ENCODE measurements at regions not wholly inside any gene's neighbourhood (a gene's known extent, or its start where the extent isn't known, plus 50 kb on each side); places are given as distances from the start of the nearest gene placed in this dataset.

DNA sequence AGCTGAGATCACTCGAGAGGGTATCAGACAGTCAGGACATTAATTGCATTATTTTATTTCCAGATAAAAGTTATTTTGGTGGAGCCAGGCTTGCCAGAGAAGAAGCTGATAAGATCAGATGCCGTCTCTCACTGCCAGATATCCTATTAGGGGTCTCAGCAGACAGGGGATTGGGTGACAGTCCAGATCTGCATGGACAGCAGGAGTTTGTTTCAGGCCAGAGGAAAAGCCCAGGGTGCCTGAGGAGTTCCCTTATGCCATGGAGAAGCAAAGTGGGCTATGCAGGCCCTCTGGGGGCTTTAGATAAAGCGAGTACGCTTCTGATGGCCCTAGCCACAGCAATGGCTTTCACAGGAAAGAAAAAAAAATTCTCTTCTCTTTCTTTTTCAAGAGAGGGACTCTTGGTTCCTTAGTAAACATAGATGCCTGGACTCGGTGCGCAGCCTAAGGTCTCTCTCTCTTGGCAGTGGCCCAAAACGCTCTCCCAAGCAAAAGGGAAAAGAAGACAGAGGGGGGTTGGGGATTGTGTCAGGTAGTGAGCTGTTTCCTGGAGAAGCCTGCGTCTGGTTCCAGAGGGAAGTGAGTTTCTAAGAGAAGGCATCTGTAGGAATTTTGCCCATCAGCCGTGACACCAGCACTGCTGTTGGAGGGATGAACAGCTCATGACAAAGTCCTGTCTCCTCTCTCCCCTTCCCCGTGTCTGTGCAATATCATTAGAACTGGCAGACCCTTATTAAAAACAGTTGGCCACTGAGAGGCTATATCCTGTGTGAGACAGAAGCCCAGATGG is 166.3 kb upstream of the FOXF1 start:
- H3K27me3 ChIP-seq (ENCODE audit: insufficient read depth, low read length): peaks cover 5% of the 10 kb centered on the region
- no peak overlapping the region for H3K27ac Mint-ChIP-seq (ENCODE audit: unreplicated experiment)
- FAIRE-seq: no peak
- H3K9me3 Mint-ChIP-seq (ENCODE audit: unreplicated experiment): peaks cover 5% of the 10 kb centered on the region
- peaks cover 68% of the 10 kb centered on the region for H3K27me3 Mint-ChIP-seq (ENCODE audit: low read depth, unreplicated experiment)
- no peak overlapping the region for H2AFZ ChIP-seq (ENCODE audit: low read depth, low read length)
- H3K4me2 ChIP-seq (ENCODE audit: low read length): peak overlapping the region; percentile 76
- peak overlapping the region; percentile 10 for H3K27ac ChIP-seq (ENCODE audit: low read depth, low read length)
- peak overlapping the region; percentile 62 for H3K9ac ChIP-seq (ENCODE audit: low read length)
- no peaks in the 10 kb centered on the region for H3K36me3 ChIP-seq (ENCODE audit: insufficient read depth, low read length)
- no peak overlapping the region for H3K4me3 Mint-ChIP-seq (ENCODE audit: unreplicated experiment)
- DNase-seq (ENCODE audit: low read depth): peak; percentile 11
- H3K4me1 Mint-ChIP-seq (ENCODE audit: low read depth, unreplicated experiment): peaks cover 4% of the 10 kb centered on the region
- H3K36me3 Mint-ChIP-seq (ENCODE audit: low read depth, unreplicated experiment): no peaks in the 10 kb centered on the region
- TF ChIP-seq, protein P1, sequence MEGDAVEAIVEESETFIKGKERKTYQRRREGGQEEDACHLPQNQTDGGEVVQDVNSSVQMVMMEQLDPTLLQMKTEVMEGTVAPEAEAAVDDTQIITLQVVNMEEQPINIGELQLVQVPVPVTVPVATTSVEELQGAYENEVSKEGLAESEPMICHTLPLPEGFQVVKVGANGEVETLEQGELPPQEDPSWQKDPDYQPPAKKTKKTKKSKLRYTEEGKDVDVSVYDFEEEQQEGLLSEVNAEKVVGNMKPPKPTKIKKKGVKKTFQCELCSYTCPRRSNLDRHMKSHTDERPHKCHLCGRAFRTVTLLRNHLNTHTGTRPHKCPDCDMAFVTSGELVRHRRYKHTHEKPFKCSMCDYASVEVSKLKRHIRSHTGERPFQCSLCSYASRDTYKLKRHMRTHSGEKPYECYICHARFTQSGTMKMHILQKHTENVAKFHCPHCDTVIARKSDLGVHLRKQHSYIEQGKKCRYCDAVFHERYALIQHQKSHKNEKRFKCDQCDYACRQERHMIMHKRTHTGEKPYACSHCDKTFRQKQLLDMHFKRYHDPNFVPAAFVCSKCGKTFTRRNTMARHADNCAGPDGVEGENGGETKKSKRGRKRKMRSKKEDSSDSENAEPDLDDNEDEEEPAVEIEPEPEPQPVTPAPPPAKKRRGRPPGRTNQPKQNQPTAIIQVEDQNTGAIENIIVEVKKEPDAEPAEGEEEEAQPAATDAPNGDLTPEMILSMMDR (IDR thresholded peaks at IDR 0.05; ENCODE audit: insufficient read depth, low read depth, low read length): no peak
- TF ChIP-seq EZH2 (IDR thresholded peaks at IDR 0.05; ENCODE audit: insufficient read depth, low read length): no peak
- H3K79me2 ChIP-seq (ENCODE audit: insufficient read depth, low read length): no peaks in the 10 kb centered on the region
- H3K9me3 ChIP-seq (ENCODE audit: insufficient read depth, low read depth, low read length): peaks cover 3% of the 10 kb centered on the region
- peak overlapping the region; percentile 8 for H3K4me3 ChIP-seq (ENCODE audit: insufficient read depth, low read depth, low read length)
- peaks cover 29% of the 10 kb centered on the region for H3K4me1 ChIP-seq (ENCODE audit: insufficient read depth, low read length)
- no peaks in the 10 kb centered on the region for H4K20me1 ChIP-seq (ENCODE audit: insufficient read depth, low read length)

DNA sequence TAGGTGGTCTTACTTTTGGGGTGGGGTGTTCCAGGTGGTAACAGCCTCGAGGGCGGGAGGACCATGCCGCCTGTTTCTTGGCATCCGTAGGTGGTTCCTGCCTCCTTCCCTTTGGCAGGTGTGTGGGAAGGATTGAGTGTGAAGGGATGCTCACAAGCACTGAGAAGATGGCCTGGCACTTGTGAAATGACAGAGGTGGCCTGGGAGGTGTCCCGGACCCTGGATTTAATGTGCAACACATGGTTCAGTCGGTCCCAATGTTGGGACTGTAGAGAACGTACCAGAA is 165.8 kb upstream of the FOXF1 start:
- FAIRE-seq: no peak
- H3K27me3 Mint-ChIP-seq (ENCODE audit: low read depth, unreplicated experiment): peaks cover 69% of the 10 kb centered on the region
- TF ChIP-seq, protein P1 (IDR thresholded peaks at IDR 0.05; ENCODE audit: insufficient read depth, low read depth, low read length): no peak
- no peak for TF ChIP-seq EZH2 (IDR thresholded peaks at IDR 0.05; ENCODE audit: insufficient read depth, low read length)

DNA sequence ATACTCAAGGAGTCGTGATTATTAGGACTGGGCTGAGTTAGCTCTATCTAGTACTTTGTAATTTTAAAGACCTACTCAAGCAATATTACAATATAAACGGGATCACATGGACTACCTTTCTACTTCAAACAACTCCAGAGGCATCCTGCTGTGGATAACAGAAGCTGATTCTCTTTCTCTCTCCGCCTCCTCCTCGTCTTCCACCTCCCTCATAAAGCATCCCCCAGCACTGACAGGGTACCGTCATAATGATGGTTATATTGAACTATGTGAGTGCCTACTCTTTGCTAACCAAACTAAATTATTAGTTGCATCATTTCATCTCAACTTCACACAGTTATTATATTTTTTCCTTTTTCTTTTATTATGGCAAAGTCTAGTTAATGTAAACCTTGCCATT is 165.4 kb upstream of the FOXF1 start:
- peaks cover 4% of the 10 kb centered on the region for H3K4me1 Mint-ChIP-seq (ENCODE audit: low read depth, unreplicated experiment)
- DNase-seq (ENCODE audit: low read depth) (no peak), FAIRE-seq (no peak)
- peaks cover 69% of the 10 kb centered on the region for H3K27me3 Mint-ChIP-seq (ENCODE audit: low read depth, unreplicated experiment)
- Histone ChIP-seq H3K36me3 (ENCODE audit: insufficient read depth, low read length) (no peaks in the 10 kb centered on the region), H3K27me3 (ENCODE audit: insufficient read depth, low read length) (peaks cover 6% of the 10 kb centered on the region), H3K4me3 (ENCODE audit: insufficient read depth, low read depth, low read length) (no peak overlapping the region), H2AFZ (ENCODE audit: low read depth, low read length) (no peak overlapping the region), H3K79me2 (ENCODE audit: insufficient read depth, low read length) (no peaks in the 10 kb centered on the region), H4K20me1 (ENCODE audit: insufficient read depth, low read length) (no peaks in the 10 kb centered on the region), H3K4me2 (ENCODE audit: low read length) (no peak overlapping the region), H3K9ac (ENCODE audit: low read length) (no peak overlapping the region), H3K9me3 (ENCODE audit: insufficient read depth, low read depth, low read length) (peaks cover 3% of the 10 kb centered on the region), H3K27ac (ENCODE audit: low read depth, low read length) (no peak overlapping the region), H3K4me1 (ENCODE audit: insufficient read depth, low read length) (peaks cover 29% of the 10 kb centered on the region)
- peaks cover 7% of the 10 kb centered on the region for H3K9me3 Mint-ChIP-seq (ENCODE audit: unreplicated experiment)
- no peaks in the 10 kb centered on the region for H3K36me3 Mint-ChIP-seq (ENCODE audit: low read depth, unreplicated experiment)
- TF ChIP-seq, protein P1 (IDR thresholded peaks at IDR 0.05; ENCODE audit: insufficient read depth, low read depth, low read length): no peak
- TF ChIP-seq EZH2 (IDR thresholded peaks at IDR 0.05; ENCODE audit: insufficient read depth, low read length): no peak
- H3K4me3 Mint-ChIP-seq (ENCODE audit: unreplicated experiment): no peak overlapping the region
- no peak overlapping the region for H3K27ac Mint-ChIP-seq (ENCODE audit: unreplicated experiment)

More for the DNA sequence above, 165.8 kb upstream of the FOXF1 start:
- H3K9ac ChIP-seq (ENCODE audit: low read length): no peak overlapping the region
- H3K27ac ChIP-seq (ENCODE audit: low read depth, low read length): no peak overlapping the region
- no peak overlapping the region for H3K4me2 ChIP-seq (ENCODE audit: low read length)
- no peak overlapping the region for H2AFZ ChIP-seq (ENCODE audit: low read depth, low read length)
- H3K4me1 ChIP-seq (ENCODE audit: insufficient read depth, low read length): peaks cover 29% of the 10 kb centered on the region
- Mint-ChIP-seq H3K4me1 (ENCODE audit: low read depth, unreplicated experiment) (peaks cover 4% of the 10 kb centered on the region), H3K27ac (ENCODE audit: unreplicated experiment) (no peak overlapping the region), H3K36me3 (ENCODE audit: low read depth, unreplicated experiment) (no peaks in the 10 kb centered on the region), H3K9me3 (ENCODE audit: unreplicated experiment) (peaks cover 5% of the 10 kb centered on the region), H3K4me3 (ENCODE audit: unreplicated experiment) (no peak overlapping the region)
- H3K27me3 ChIP-seq (ENCODE audit: insufficient read depth, low read length): peaks cover 5% of the 10 kb centered on the region
- no peaks in the 10 kb centered on the region for H3K36me3 ChIP-seq (ENCODE audit: insufficient read depth, low read length)
- H3K9me3 ChIP-seq (ENCODE audit: insufficient read depth, low read depth, low read length): peaks cover 3% of the 10 kb centered on the region
- H3K4me3 ChIP-seq (ENCODE audit: insufficient read depth, low read depth, low read length): no peak overlapping the region
- H3K79me2 ChIP-seq (ENCODE audit: insufficient read depth, low read length): no peaks in the 10 kb centered on the region
- H4K20me1 ChIP-seq (ENCODE audit: insufficient read depth, low read length): no peaks in the 10 kb centered on the region
- no peak for DNase-seq (ENCODE audit: low read depth)

All from astrocyte (in vitro differentiated cells and primary cell).